Thyroid gland (tissue), 4 donors: ENCODE measurements at regions not wholly inside any gene's neighbourhood (a gene's known extent, or its start where the extent isn't known, plus 50 kb on each side); places are given as distances from the start of the nearest gene placed in this dataset.

Source experiments
- DNase-seq, 2 donors: peaks; one replicate each; pipeline ENCODE4 v3.0.0-alpha.2; 2019
- H3K27ac ChIP-seq, 3 donors: fragments of 200-600 bp; sonication (generic); 1 replicate in 2 of 3; 2 replicates in 1 of 3; pipeline ENCODE4 v1.5.1; 2016 to 2019; ENCODE audit warnings: mild to moderate bottlenecking in 1 of 3, moderate library complexity in 1 of 3
- H3K27me3 ChIP-seq: fragments of 200-600 bp; sonication (generic); one replicate; pipeline ENCODE4 v1.5.1; 2019
- H3K36me3 ChIP-seq, 2 donors: fragments of 200-600 bp; sonication (generic); one replicate each; pipeline ENCODE4 v1.5.1; 2016 to 2019
- H3K4me1 ChIP-seq, 2 donors: fragments of 200-600 bp; sonication (generic); one replicate each; pipeline ENCODE4 v1.5.1; 2017 to 2019
- H3K4me3 ChIP-seq, 3 donors: fragments of 200-600 bp; sonication (generic); replicated peaks in 1 of 3; 1 replicate in 2 of 3; 2 replicates in 1 of 3; pipeline ENCODE4 v1.5.1; 2016; ENCODE audit warnings: mild to moderate bottlenecking in 1 of 3
- H3K9me3 ChIP-seq: fragments of 200-600 bp; sonication (generic); one replicate; pipeline ENCODE4 v1.5.1; 2017
- POLR2A ChIP-seq, 2 donors: fragments of 450-650 bp; IDR thresholded peaks; one replicate each; pipeline ENCODE4 v1.6.1; 2017; ENCODE audit warnings: antibody characterized with exemption in 2 of 2, mild to moderate bottlenecking in 2 of 2, moderate library complexity in 1 of 2
- WGBS, 2 donors: methylation state at CpG; one replicate each; pipeline ENCODE4 v1.1.5; 2017; 5-methylcytosine and 5-hydroxymethylcytosine counted together
- intact Hi-C: fragments of 100-400 bp; cut with DNase I; formaldehyde crosslinking; loops from one replicate; pipeline ENCODE4 v1.15.1; 2023
- TF ChIP-seq, protein P1 (sequence below), 6 experiments: fragments of 200-600 bp in 3 of 6; fragments of 450-650 bp in 3 of 6; sonication (generic) in 3 of 6; IDR thresholded peaks; one replicate each; pipeline ENCODE4 v1.5.1; 2016 to 2019; ENCODE audit warnings: antibody characterized with exemption in 6 of 6, mild to moderate bottlenecking in 2 of 6, inconsistent platforms in 1 of 6, moderate library complexity in 1 of 6

- 77 to 81% methylated on average over 2 of the region's 2 CpGs for WGBS, 2 donors
- Histone ChIP-seq H3K27ac (no peak overlapping the region), H3K36me3 (no peaks in the 10 kb centered on the region), H3K4me3 (no peak overlapping the region), H3K9me3 (no peaks in the 10 kb centered on the region), H3K27me3 (no peaks in the 10 kb centered on the region), H3K4me1 (no peaks in the 10 kb centered on the region)
- intact Hi-C loops = no loop called here
- no peak for DNase-seq
- TF ChIP-seq POLR2A (IDR thresholded peaks at IDR 0.05) = no peak
- TF ChIP-seq, protein P1, sequence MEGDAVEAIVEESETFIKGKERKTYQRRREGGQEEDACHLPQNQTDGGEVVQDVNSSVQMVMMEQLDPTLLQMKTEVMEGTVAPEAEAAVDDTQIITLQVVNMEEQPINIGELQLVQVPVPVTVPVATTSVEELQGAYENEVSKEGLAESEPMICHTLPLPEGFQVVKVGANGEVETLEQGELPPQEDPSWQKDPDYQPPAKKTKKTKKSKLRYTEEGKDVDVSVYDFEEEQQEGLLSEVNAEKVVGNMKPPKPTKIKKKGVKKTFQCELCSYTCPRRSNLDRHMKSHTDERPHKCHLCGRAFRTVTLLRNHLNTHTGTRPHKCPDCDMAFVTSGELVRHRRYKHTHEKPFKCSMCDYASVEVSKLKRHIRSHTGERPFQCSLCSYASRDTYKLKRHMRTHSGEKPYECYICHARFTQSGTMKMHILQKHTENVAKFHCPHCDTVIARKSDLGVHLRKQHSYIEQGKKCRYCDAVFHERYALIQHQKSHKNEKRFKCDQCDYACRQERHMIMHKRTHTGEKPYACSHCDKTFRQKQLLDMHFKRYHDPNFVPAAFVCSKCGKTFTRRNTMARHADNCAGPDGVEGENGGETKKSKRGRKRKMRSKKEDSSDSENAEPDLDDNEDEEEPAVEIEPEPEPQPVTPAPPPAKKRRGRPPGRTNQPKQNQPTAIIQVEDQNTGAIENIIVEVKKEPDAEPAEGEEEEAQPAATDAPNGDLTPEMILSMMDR (IDR thresholded peaks at IDR 0.05) = no peak
Measured at GRCh38 chr2:154995361-154995760, 296.9 kb downstream of the KCNJ3 start.

DNA sequence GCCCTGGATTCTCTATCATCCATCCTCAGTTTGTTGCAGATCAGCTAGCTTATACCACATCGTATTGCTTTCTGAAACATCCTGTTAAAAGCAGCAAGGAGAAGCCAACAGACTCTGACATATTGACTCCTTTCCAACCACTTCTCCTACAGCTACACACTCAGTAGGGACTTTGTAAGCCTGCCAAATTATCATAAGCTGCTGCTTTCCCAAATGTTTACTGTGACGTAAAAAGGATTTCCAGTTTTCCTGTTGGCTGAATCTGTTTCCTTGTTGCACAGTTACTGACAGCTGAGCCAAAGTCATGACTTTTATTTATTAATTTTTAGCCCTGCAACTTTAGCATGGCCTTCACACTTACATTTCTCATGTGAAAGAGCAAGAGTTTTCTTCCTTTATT is 294.3 kb downstream of the KCNJ3 start:
- Histone ChIP-seq H3K27me3 (no peaks in the 10 kb centered on the region), H3K4me3 (no peak overlapping the region), H3K27ac (no peak overlapping the region), H3K9me3 (no peaks in the 10 kb centered on the region), H3K4me1 (no peaks in the 10 kb centered on the region), H3K36me3 (no peaks in the 10 kb centered on the region)
- intact Hi-C loops = no loop called here
- no peak for TF ChIP-seq POLR2A (IDR thresholded peaks at IDR 0.05)
- TF ChIP-seq, protein P1 (IDR thresholded peaks at IDR 0.05) = no peak
- no peak for DNase-seq
- 22 to 39% methylated on average over 2 of the region's 2 CpGs for WGBS, 2 donors

GRCh38 chr2:154978710-154979109 is 280.2 kb downstream of the KCNJ3 start:
- Histone ChIP-seq H3K27ac (no peak overlapping the region), H3K36me3 (no peaks in the 10 kb centered on the region), H3K4me3 (no peak overlapping the region), H3K4me1 (no peaks in the 10 kb centered on the region), H3K9me3 (no peaks in the 10 kb centered on the region), H3K27me3 (no peaks in the 10 kb centered on the region)
- 68 to 75% methylated on average over 3 of the region's 3 CpGs for WGBS, 2 donors
- intact Hi-C loops = no loop called here
- TF ChIP-seq, protein P1 (IDR thresholded peaks at IDR 0.05) = no peak
- no peak for TF ChIP-seq POLR2A (IDR thresholded peaks at IDR 0.05)
- no peak for DNase-seq

DNA sequence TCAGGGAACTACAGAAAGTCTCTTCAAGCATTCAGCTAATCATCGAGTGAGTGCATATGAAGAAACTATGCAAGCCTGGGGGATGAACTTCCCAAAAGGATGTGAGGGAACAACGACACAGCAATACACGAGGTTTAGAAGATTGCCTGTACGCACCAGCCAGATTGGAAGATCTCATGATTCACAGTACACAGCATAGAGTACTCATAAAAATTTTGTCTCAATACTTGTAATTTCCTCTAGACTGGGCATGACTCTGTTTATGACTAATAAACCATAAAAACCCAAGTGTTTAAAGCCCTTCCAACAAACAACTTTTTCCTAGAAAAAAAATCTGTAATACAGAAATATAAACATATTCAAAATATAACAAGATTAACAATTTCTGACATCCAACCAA is 279.7 kb downstream of the KCNJ3 start:
- intact Hi-C loops = no loop called here
- TF ChIP-seq, protein P1 (IDR thresholded peaks at IDR 0.05) = no peak
- no peak for TF ChIP-seq POLR2A (IDR thresholded peaks at IDR 0.05)

GRCh38 chr2:154974041-154974440 is 275.5 kb downstream of the KCNJ3 start:
- H3K27ac ChIP-seq = no peak overlapping the region
- no peak for TF ChIP-seq POLR2A (IDR thresholded peaks at IDR 0.05)
- TF ChIP-seq, protein P1 (IDR thresholded peaks at IDR 0.05) = no peak
- DNase-seq = no peak
- H3K27me3 ChIP-seq = no peaks in the 10 kb centered on the region
- no peaks in the 10 kb centered on the region for H3K4me1 ChIP-seq
- no peak overlapping the region for H3K4me3 ChIP-seq
- no peaks in the 10 kb centered on the region for H3K36me3 ChIP-seq
- WGBS, 2 donors = 59 to 76% methylated on average over 2 of the region's 2 CpGs
- intact Hi-C loops = no loop called here
- H3K9me3 ChIP-seq = no peaks in the 10 kb centered on the region

More for the DNA sequence above, 279.7 kb downstream of the KCNJ3 start:
- H3K4me1 ChIP-seq = no peaks in the 10 kb centered on the region
- H3K27ac ChIP-seq = no peak overlapping the region
- no peak for DNase-seq
- H3K4me3 ChIP-seq = no peak overlapping the region
- H3K9me3 ChIP-seq = no peaks in the 10 kb centered on the region
- no peaks in the 10 kb centered on the region for H3K36me3 ChIP-seq
- WGBS, 2 donors = 84 to 91% methylated on average over 4 of the region's 4 CpGs
- no peaks in the 10 kb centered on the region for H3K27me3 ChIP-seq
